Panc1 (cell line): ENCODE measurements at regions not wholly inside any gene's neighbourhood (a gene's known extent, or its start where the extent isn't known, plus 50 kb on each side); places are given as distances from the start of the nearest gene placed in this dataset.

ENCODE experiments used
- ATAC-seq: fragments of 200-7000 bp; cut with Tn5 transposase; 2 replicates; pipeline ENCODE4 v1.9.1; 2020; ENCODE audit warnings: mild to moderate bottlenecking, moderate library complexity
- BruUV-seq: library from RNA; stranded (reverse); fragments of 400-500 nt; replicated peaks from 2 replicates; lab custom pipeline; 2021; lab: Mats Ljungman, UMichigan
- CTCF ChIA-PET: fragments of 300-600 bp; sonication (Branson Sonifier 250); formaldehyde crosslinking; loops from one replicate; lab custom pipeline; 2022; ENCODE audit warnings: antibody characterized with exemption; lab: Charles Lee
- POLR2A ChIA-PET: fragments of 300-600 bp; sonication (Branson Sonifier 250); formaldehyde crosslinking; loops from one replicate; lab custom pipeline; 2022; ENCODE audit warnings: antibody characterized with exemption; lab: Charles Lee
- DNase-seq: peaks from one replicate; pipeline ENCODE4 v3.0.0-alpha.2; 2010; ENCODE audit warnings: low read depth, low spot score
- H3K27ac ChIP-seq: 2 replicates; pipeline ENCODE4 v1.5.1; 2011; ENCODE audit warnings: mild to moderate bottlenecking, low read length, inconsistent platforms
- H3K27me3 ChIP-seq: fragments of 200-500 bp; sonication (Bioruptor generic); 2 replicates; pipeline ENCODE4 v1.6.0; 2014; ENCODE audit warnings: low read length, inconsistent platforms; ENCODE audit not compliant: control insufficient read depth, insufficient read depth
- H3K36me3 ChIP-seq: fragments of 200-500 bp; sonication (Bioruptor generic); 2 replicates; pipeline ENCODE4 v1.5.1; 2014; ENCODE audit warnings: inconsistent platforms, mild to moderate bottlenecking, low read length, moderate library complexity; ENCODE audit not compliant: control insufficient read depth, insufficient read depth
- H3K4me1 ChIP-seq: 2 replicates; pipeline ENCODE4 v1.5.1; 2011; ENCODE audit warnings: inconsistent platforms, mild to moderate bottlenecking, low read length, moderate library complexity; ENCODE audit not compliant: control insufficient read depth, insufficient read depth
- H3K4me3 ChIP-seq, 2 experiments: 2 replicates each; pipeline ENCODE4 v1.5.1; 2011 to 2012; ENCODE audit warnings: low read depth in 2 of 2, low read length in 2 of 2, mild to moderate bottlenecking in 2 of 2, inconsistent platforms in 1 of 2, moderate library complexity in 1 of 2
- H3K9me3 ChIP-seq: fragments of 200-500 bp; sonication (Bioruptor generic); 2 replicates; pipeline ENCODE4 v1.5.1; 2014; ENCODE audit warnings: low read depth, mild to moderate bottlenecking, inconsistent platforms, low read length, moderate library complexity; ENCODE audit not compliant: control insufficient read depth, insufficient read depth
- POLR2AphosphoS5 ChIP-seq: IDR thresholded peaks from 2 replicates; pipeline ENCODE4 v1.6.1; 2012; ENCODE audit warnings: mild to moderate bottlenecking, low read depth, low read length, moderate library complexity
- SIN3A ChIP-seq: IDR thresholded peaks from 2 replicates; pipeline ENCODE4 v1.6.1; 2012; ENCODE audit warnings: low read depth, mild to moderate bottlenecking, low read length, moderate library complexity, borderline replicate concordance; ENCODE audit not compliant: insufficient read depth
- TCF7L2 ChIP-seq: IDR thresholded peaks from 2 replicates; pipeline ENCODE4 v1.6.1; 2011; ENCODE audit warnings: mild to moderate bottlenecking, low read depth, low read length, inconsistent platforms
- in situ Hi-C: cut with HindIII; loops from 2 replicates; pipeline ENCODE4 v1.10.0; 2016; ENCODE audit warnings: low sequenced_read_pairs, low pct_unique_long_range_greater_than_20kb
- intact Hi-C: fragments of 100-400 bp; cut with micrococcal nuclease; formaldehyde crosslinking; loops from one replicate; pipeline ENCODE4 v1.10.0; 2022; ENCODE audit not compliant: unreplicated experiment
- TF ChIP-seq, protein P1 (sequence below), 2 experiments: IDR thresholded peaks; 2 replicates each; pipeline ENCODE4 v1.6.1; 2011 to 2012; ENCODE audit warnings: low read depth in 2 of 2, control low read depth in 1 of 2, low read length in 1 of 2, mild to moderate bottlenecking in 1 of 2, moderate library complexity in 1 of 2; ENCODE audit not compliant: insufficient read depth in 1 of 2
- TF ChIP-seq, protein P2 (sequence below): fragments of 450-650 bp; IDR thresholded peaks from 2 replicates; pipeline ENCODE4 v1.5.1; 2017; ENCODE audit warnings: mild to moderate bottlenecking

DNA sequence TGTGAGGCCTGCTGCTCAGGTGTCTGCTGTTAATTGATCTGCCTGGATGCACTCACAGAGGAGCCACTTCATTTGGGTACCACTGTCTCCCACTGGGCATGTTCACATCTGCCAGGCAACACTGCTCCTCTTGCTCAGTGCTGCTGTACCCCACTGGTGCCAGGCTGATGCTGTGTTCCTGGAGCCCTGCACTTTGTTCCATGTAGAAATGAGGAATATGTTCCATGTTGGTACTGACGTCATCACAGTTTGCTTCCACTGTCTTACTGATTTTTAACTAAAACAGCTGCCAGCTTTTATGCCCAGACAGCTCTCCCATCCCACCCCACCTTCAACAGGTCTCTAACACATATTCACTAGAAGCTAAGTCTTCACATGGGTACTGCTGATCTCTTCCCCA, 355.7 kb downstream of the LRRC70 start:
- CTCF ChIA-PET: no interaction called here
- intact Hi-C loops: no loop called here
- H3K4me1 ChIP-seq: no peaks in the 10 kb centered on the region

DNA sequence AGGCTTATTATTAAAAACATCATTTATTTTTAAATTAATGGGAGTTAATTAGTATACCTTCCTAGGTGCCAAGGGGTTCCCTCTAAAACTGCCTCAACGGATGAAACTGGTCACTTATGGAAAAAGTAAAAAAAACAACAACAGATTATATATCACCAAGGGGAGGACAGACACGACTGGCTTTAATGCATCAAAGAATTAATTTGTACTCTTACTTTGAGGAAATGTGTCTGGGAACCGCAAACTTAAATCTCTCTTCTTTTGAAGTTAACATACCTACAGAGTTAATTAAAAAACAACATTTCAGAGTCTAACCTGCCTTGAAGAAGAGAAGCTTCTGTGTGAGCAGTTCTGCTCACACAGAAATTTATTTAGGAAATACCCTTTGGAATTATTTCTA, 354.6 kb downstream of the LRRC70 start:
- ChIA-PET CTCF (no interaction called here), POLR2A (no interaction called here)
- H3K4me1 ChIP-seq: no peaks in the 10 kb centered on the region
- no peaks in the 10 kb centered on the region; the same call in 1 of the 2 replicates for H3K27me3 ChIP-seq
- intact Hi-C loops: no loop called here
- no peaks in the 10 kb centered on the region for H3K36me3 ChIP-seq
- BruUV-seq: no TSS peak
- in situ Hi-C loops: no loop called here
- no peak overlapping the region for H3K4me3 ChIP-seq
- TF ChIP-seq, protein P1, sequence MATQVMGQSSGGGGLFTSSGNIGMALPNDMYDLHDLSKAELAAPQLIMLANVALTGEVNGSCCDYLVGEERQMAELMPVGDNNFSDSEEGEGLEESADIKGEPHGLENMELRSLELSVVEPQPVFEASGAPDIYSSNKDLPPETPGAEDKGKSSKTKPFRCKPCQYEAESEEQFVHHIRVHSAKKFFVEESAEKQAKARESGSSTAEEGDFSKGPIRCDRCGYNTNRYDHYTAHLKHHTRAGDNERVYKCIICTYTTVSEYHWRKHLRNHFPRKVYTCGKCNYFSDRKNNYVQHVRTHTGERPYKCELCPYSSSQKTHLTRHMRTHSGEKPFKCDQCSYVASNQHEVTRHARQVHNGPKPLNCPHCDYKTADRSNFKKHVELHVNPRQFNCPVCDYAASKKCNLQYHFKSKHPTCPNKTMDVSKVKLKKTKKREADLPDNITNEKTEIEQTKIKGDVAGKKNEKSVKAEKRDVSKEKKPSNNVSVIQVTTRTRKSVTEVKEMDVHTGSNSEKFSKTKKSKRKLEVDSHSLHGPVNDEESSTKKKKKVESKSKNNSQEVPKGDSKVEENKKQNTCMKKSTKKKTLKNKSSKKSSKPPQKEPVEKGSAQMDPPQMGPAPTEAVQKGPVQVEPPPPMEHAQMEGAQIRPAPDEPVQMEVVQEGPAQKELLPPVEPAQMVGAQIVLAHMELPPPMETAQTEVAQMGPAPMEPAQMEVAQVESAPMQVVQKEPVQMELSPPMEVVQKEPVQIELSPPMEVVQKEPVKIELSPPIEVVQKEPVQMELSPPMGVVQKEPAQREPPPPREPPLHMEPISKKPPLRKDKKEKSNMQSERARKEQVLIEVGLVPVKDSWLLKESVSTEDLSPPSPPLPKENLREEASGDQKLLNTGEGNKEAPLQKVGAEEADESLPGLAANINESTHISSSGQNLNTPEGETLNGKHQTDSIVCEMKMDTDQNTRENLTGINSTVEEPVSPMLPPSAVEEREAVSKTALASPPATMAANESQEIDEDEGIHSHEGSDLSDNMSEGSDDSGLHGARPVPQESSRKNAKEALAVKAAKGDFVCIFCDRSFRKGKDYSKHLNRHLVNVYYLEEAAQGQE (IDR thresholded peaks at IDR 0.05; ENCODE audit: insufficient read depth in 1 of 2, low read depth in 2 of 2, low read length in 1 of 2): no peak
- ATAC-seq (no peak), DNase-seq (no peak)
- H3K27ac ChIP-seq: no peak overlapping the region
- H3K9me3 ChIP-seq: no peaks in the 10 kb centered on the region

More for the DNA sequence above, 355.7 kb downstream of the LRRC70 start:
- POLR2A ChIA-PET: no interaction called here
- ATAC-seq: no peak
- Histone ChIP-seq H3K4me3 (no peak overlapping the region), H3K27ac (no peak overlapping the region), H3K27me3 (no peaks in the 10 kb centered on the region; the same call in 1 of the 2 replicates), H3K36me3 (no peaks in the 10 kb centered on the region), H3K9me3 (no peaks in the 10 kb centered on the region)
- DNase-seq: no peak
- in situ Hi-C loops: no loop called here
- TF ChIP-seq, protein P2, sequence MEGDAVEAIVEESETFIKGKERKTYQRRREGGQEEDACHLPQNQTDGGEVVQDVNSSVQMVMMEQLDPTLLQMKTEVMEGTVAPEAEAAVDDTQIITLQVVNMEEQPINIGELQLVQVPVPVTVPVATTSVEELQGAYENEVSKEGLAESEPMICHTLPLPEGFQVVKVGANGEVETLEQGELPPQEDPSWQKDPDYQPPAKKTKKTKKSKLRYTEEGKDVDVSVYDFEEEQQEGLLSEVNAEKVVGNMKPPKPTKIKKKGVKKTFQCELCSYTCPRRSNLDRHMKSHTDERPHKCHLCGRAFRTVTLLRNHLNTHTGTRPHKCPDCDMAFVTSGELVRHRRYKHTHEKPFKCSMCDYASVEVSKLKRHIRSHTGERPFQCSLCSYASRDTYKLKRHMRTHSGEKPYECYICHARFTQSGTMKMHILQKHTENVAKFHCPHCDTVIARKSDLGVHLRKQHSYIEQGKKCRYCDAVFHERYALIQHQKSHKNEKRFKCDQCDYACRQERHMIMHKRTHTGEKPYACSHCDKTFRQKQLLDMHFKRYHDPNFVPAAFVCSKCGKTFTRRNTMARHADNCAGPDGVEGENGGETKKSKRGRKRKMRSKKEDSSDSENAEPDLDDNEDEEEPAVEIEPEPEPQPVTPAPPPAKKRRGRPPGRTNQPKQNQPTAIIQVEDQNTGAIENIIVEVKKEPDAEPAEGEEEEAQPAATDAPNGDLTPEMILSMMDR: no peak
- no TSS peak for BruUV-seq

DNA sequence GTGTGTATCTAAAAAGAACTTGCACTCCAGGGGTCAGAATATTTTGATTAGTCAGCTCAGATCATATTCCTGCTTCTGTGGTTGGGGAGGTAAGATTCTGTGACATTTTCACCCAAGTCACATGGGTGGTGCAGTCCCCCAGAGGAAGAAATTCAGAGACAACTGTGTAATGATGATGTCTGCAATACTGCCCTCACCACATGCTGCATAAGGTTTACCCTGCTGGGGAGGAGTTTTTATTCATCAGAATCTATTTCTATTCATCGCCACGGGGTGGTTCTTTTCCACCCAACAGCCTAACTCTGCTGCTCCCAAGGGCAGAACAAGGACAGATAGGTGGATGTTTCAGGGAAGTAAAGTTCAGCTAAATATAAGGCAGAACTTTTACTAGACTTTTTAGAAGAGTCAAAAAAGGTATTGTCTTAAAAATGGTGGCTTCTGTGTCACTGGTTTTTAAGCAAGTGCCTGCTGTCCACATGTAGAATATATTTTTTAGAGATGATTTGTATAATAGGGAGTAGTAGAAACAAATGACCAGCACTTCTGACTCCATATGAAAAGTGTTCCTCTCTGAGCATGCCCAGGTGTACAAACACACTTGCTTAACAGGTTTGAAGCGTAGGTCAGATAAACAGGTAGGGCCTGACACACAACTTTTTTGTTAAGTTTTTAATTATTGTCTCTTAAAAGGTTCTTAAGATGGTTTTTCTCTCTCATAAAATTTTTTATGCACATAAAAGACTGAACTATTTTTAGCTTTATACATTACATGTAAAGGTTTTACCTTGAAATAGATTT, 352.7 kb downstream of the LRRC70 start:
- Histone ChIP-seq H3K4me1 (no peaks in the 10 kb centered on the region), H3K36me3 (no peaks in the 10 kb centered on the region), H3K27me3 (no peaks in the 10 kb centered on the region), H3K27ac (no peak overlapping the region), H3K9me3 (no peaks in the 10 kb centered on the region), H3K4me3 (no peak overlapping the region)
- no TSS peak for BruUV-seq
- no peak for DNase-seq
- TF ChIP-seq, protein P1 (IDR thresholded peaks at IDR 0.05; ENCODE audit: insufficient read depth in 1 of 2, low read depth in 2 of 2, low read length in 1 of 2): no peak
- no peak for TF ChIP-seq SIN3A
- TF ChIP-seq TCF7L2: no peak
- TF ChIP-seq, protein P2: no peak
- TF ChIP-seq POLR2AphosphoS5: no peak
- ATAC-seq: no peak
- intact Hi-C loops (no loop called here), in situ Hi-C loops (no loop called here)
- CTCF ChIA-PET: no interaction called here
- POLR2A ChIA-PET: no interaction called here
